SK-N-SH treated with all-trans-retinoic acid at 6 μM for 48 hours (cell line): ENCODE measurements at regions not wholly inside any gene's neighbourhood (a gene's known extent, or its start where the extent isn't known, plus 50 kb on each side); places are given as distances from the start of the nearest gene placed in this dataset.

Experiments
- BACH2 ChIP-seq: fragments of 250-450 bp; sonication (Bioruptor Pico); IDR thresholded peaks from 2 replicates; pipeline ENCODE4 v1.9.0; 2021; ENCODE audit warnings: mild to moderate bottlenecking, borderline replicate concordance
- CSDC2 ChIP-seq: fragments of 250-450 bp; sonication (Bioruptor Pico); IDR thresholded peaks from 2 replicates; pipeline ENCODE4 v1.5.0; 2020; ENCODE audit warnings: mild to moderate bottlenecking, moderate library complexity
- ESRRG ChIP-seq: fragments of 250-450 bp; sonication (Bioruptor Pico); IDR thresholded peaks from 2 replicates; pipeline ENCODE4 v1.6.1; 2021; ENCODE audit warnings: mild to moderate bottlenecking
- GLIS3 ChIP-seq: fragments of 250-450 bp; sonication (Bioruptor Pico); IDR thresholded peaks from 2 replicates; pipeline ENCODE4 v1.5.0; 2020; ENCODE audit warnings: mild to moderate bottlenecking, moderate library complexity
- RARB ChIP-seq: fragments of 250-450 bp; sonication (Bioruptor Pico); IDR thresholded peaks from 2 replicates; pipeline ENCODE4 v1.8.0; 2021; ENCODE audit warnings: mild to moderate bottlenecking, moderate library complexity
- ZC3H10 ChIP-seq: fragments of 250-450 bp; sonication (Bioruptor Pico); IDR thresholded peaks from 2 replicates; pipeline ENCODE4 v1.5.1; 2021; ENCODE audit warnings: mild to moderate bottlenecking, moderate library complexity
- ZFP30 ChIP-seq: fragments of 450-650 bp; formaldehyde crosslinking; IDR thresholded peaks from 2 replicates; pipeline ENCODE4 v1.5.0; 2022; ENCODE audit warnings: mild to moderate bottlenecking, moderate library complexity
- ZNF565 ChIP-seq: fragments of 450-650 bp; formaldehyde crosslinking; conservative IDR thresholded peaks from 2 replicates; pipeline ENCODE4 v1.5.0; 2020; ENCODE audit warnings: low read depth, mild to moderate bottlenecking, moderate library complexity
- ZNF70 ChIP-seq: fragments of 450-650 bp; formaldehyde crosslinking; IDR thresholded peaks from 2 replicates; pipeline ENCODE4 v1.5.0; 2020; ENCODE audit warnings: mild to moderate bottlenecking, moderate library complexity
- TF ChIP-seq, protein P1 (sequence below): fragments of 250-450 bp; sonication (Bioruptor Pico); IDR thresholded peaks from 2 replicates; pipeline ENCODE4 v1.5.1; 2020; ENCODE audit warnings: low read depth, mild to moderate bottlenecking, moderate library complexity
- TF ChIP-seq, protein P2 (sequence below): fragments of 250-450 bp; sonication (Bioruptor Pico); IDR thresholded peaks from 2 replicates; pipeline ENCODE4 v1.5.1; 2021; ENCODE audit warnings: mild to moderate bottlenecking, moderate library complexity
- TF ChIP-seq, protein P3 (sequence below): fragments of 250-450 bp; sonication (Bioruptor Pico); IDR thresholded peaks from 2 replicates; pipeline ENCODE4 v1.8.0; 2020; ENCODE audit warnings: mild to moderate bottlenecking, moderate library complexity, borderline replicate concordance

DNA sequence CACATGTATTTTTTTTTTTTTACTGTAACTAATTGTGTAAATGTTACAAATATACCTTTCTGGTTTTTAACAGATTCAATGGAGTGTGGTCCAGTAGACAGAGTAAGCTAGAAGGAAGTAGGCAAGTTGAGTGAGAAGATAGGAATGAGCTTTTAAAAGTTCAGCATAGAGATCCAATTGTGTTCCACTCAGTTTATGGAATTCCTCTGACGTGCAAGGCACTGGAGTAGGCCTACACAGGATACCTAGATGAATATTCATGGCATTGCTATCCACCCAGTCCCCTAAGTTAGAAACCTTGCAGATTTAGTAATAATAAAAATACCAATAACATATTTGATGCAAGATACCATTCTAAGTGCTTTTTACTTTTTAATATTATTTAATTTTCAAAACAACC, 225.6 kb upstream of the ARID2 start:
- TF ChIP-seq, protein P1, sequence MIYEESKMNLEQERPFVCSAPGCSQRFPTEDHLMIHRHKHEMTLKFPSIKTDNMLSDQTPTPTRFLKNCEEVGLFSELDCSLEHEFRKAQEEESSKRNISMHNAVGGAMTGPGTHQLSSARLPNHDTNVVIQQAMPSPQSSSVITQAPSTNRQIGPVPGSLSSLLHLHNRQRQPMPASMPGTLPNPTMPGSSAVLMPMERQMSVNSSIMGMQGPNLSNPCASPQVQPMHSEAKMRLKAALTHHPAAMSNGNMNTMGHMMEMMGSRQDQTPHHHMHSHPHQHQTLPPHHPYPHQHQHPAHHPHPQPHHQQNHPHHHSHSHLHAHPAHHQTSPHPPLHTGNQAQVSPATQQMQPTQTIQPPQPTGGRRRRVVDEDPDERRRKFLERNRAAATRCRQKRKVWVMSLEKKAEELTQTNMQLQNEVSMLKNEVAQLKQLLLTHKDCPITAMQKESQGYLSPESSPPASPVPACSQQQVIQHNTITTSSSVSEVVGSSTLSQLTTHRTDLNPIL = no peak
- TF ChIP-seq ESRRG (CRISPR knock-in tag) (no peak), RARB (CRISPR knock-in tag) (no peak), ZNF565 (CRISPR knock-in tag) (no peak), GLIS3 (no peak), CSDC2 (no peak), BACH2 (CRISPR knock-in tag) (no peak), ZC3H10 (CRISPR knock-in tag) (no peak), ZNF70 (CRISPR knock-in tag) (no peak), ZFP30 (CRISPR knock-in tag) (no peak)
- TF ChIP-seq, protein P2, sequence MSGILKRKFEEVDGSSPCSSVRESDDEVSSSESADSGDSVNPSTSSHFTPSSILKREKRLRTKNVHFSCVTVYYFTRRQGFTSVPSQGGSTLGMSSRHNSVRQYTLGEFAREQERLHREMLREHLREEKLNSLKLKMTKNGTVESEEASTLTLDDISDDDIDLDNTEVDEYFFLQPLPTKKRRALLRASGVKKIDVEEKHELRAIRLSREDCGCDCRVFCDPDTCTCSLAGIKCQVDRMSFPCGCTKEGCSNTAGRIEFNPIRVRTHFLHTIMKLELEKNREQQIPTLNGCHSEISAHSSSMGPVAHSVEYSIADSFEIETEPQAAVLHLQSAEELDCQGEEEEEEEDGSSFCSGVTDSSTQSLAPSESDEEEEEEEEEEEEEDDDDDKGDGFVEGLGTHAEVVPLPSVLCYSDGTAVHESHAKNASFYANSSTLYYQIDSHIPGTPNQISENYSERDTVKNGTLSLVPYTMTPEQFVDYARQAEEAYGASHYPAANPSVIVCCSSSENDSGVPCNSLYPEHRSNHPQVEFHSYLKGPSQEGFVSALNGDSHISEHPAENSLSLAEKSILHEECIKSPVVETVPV (CRISPR knock-in tag) = no peak
- TF ChIP-seq, protein P3, sequence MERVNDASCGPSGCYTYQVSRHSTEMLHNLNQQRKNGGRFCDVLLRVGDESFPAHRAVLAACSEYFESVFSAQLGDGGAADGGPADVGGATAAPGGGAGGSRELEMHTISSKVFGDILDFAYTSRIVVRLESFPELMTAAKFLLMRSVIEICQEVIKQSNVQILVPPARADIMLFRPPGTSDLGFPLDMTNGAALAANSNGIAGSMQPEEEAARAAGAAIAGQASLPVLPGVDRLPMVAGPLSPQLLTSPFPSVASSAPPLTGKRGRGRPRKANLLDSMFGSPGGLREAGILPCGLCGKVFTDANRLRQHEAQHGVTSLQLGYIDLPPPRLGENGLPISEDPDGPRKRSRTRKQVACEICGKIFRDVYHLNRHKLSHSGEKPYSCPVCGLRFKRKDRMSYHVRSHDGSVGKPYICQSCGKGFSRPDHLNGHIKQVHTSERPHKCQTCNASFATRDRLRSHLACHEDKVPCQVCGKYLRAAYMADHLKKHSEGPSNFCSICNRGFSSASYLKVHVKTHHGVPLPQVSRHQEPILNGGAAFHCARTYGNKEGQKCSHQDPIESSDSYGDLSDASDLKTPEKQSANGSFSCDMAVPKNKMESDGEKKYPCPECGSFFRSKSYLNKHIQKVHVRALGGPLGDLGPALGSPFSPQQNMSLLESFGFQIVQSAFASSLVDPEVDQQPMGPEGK = no peak
